GM10266 (cell line): ENCODE measurements at regions not wholly inside any gene's neighbourhood (a gene's known extent, or its start where the extent isn't known, plus 50 kb on each side); places are given as distances from the start of the nearest gene placed in this dataset.
"Not testable (repeated sequence)": the region's sequence is repeated elsewhere in the genome, so short reads cannot be mapped to it uniquely, and the experiment has no call there.

Source experiments
- DNase-seq: peaks from one replicate; pipeline ENCODE4 v3.0.0; 2012; ENCODE audit errors: extremely low spot score
- TF ChIP-seq, protein P1 (sequence below): IDR thresholded peaks from 2 replicates; pipeline ENCODE4 v1.5.1; 2012; ENCODE audit warnings: mild to moderate bottlenecking, low read depth; ENCODE audit not compliant: control insufficient read depth, insufficient read depth; ENCODE audit errors: missing control alignments

DNA sequence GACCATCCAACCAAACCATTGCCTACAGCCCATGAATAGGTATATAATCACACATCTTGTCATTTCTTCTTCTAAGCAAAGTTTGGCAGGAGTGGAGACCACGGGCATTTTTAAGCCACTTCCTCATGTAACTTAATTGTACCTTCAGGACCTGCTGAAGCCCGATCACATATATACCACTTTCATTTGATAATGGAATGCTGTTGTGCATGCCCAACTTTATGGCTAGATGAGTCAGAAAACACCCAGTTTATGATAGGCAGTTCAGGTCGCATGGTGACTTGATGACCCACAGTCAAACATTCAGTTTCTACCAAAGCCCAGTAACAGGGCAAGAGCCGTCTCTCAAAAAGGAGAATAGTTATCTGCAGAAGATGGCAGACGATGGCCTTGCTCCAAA lies 2295.0 kb upstream of the ACO1 start:
- TF ChIP-seq, protein P1, sequence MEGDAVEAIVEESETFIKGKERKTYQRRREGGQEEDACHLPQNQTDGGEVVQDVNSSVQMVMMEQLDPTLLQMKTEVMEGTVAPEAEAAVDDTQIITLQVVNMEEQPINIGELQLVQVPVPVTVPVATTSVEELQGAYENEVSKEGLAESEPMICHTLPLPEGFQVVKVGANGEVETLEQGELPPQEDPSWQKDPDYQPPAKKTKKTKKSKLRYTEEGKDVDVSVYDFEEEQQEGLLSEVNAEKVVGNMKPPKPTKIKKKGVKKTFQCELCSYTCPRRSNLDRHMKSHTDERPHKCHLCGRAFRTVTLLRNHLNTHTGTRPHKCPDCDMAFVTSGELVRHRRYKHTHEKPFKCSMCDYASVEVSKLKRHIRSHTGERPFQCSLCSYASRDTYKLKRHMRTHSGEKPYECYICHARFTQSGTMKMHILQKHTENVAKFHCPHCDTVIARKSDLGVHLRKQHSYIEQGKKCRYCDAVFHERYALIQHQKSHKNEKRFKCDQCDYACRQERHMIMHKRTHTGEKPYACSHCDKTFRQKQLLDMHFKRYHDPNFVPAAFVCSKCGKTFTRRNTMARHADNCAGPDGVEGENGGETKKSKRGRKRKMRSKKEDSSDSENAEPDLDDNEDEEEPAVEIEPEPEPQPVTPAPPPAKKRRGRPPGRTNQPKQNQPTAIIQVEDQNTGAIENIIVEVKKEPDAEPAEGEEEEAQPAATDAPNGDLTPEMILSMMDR: no peak
- no peak for DNase-seq

- no peak for DNase-seq
- TF ChIP-seq, protein P1: no peak
Measured at GRCh38 chr9:30103647-30104394, 2280.6 kb upstream of the ACO1 start.

GRCh38 chr9:30107134-30107533 lies 2277.3 kb upstream of the ACO1 start:
- not testable (repeated sequence) for DNase-seq

DNA sequence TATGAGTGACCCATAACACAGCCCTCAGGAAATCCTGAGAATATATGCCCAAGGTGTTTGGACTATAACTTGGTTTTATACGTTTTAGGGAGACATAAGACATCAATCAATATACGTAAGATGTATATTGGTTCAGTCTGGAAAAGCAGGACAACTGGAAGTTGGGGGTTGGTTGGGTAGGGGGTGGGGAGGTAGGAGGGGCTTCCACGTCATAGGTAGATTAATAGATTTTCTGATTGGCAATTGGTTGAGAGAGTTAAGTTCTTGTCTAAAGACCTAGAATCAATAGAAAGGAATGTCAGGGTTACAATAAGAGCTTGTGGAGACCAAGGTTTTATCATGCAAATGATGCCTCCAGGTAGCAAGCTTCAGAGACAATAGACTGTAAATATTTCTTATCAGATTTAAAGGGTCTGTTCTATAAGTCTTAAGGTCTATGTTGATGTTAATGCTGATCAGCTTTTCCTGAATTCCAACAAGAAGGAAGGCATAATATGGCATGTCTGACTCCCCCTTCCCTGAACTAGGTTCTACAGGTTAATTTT lies 2267.7 kb upstream of the ACO1 start:
- TF ChIP-seq, protein P1: no peak
- no peak for DNase-seq

DNA sequence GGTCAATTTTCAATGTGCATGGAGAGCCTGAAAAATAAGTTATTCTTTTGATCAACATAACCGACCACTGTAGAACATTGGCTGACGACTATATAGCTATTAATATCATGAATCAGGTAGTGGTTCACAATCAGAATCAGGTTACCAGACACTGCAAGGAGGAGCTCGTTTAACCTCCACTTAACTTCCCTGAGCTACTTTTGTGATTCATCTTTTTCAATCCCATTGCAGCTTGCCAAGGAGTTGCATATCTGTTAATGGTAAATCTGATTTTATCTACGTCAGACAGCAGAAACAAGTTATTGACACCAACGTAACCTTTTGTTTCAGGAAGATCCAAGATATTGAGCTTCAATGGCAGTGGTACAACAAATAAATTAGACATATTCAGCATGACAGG lies 2263.8 kb upstream of the ACO1 start:
- no peak for DNase-seq
- TF ChIP-seq, protein P1: no peak

DNA sequence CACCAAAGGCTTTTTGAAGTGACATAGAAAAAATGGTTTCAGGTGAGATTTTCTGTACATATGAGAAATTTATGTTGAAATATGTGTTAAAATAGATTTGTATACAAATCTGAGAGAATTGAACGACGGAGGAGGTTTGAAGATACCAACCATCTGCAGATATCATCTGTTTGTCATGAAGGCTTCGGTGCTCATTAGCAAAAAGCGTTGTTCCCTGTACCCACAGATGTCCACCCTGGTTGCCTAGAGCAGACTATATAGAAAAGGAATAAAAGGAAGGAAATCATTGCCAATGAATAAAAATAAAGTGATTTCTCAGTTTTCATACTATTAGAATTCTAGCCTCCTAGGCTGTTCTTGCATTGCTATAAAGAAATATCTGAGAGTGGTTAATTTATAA lies 2262.8 kb upstream of the ACO1 start:
- DNase-seq: no peak
- TF ChIP-seq, protein P1: no peak

DNA sequence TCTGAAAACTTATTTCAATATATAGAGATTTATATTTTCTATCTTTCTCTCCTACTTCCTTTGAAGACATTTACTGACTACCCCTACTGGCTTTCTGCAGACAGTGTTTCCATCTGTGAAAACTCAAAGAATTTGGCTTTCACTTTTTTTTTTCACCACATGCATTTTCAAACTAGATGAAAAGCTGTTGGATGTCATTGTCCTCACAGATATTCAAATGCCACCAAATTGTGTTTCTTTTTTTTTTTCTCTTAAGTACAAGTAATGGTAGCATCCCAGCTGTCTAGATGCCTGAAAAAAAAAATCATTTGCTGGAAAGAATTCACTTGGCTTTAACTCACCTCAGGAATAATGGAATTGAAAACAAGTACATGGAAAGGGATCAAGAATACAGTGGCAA lies 2258.6 kb upstream of the ACO1 start:
- TF ChIP-seq, protein P1: no peak
- DNase-seq: no peak

DNA sequence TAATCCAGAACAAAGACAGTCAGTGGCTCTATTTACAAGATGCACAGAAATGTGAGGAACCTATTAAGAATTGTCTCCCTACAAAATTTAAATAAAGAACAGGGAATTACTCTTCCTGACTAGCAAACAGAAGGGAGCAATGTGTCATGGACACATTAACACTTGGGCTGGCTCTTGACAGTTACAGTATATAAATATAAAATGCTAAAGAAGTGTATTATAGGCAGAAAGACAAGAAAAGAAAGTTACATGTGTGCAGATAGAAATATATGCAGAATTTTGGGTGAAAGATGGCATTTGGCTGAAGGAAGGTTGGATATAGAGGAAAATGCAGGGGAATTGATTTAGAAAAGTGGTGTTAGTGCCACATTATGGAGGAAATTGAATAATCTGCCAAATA lies 2257.1 kb upstream of the ACO1 start:
- TF ChIP-seq, protein P1: no peak
- no peak for DNase-seq
